SK-N-MC (cell line): ENCODE measurements at regions not wholly inside any gene's neighbourhood (a gene's known extent, or its start where the extent isn't known, plus 50 kb on each side); places are given as distances from the start of the nearest gene placed in this dataset.

Experiments
- EZH2 ChIP-seq: fragments of 200-600 bp; sonication (generic); IDR thresholded peaks from one replicate; pipeline ENCODE4 v1.6.1; 2017; ENCODE audit warnings: antibody characterized with exemption
- FOXP2 ChIP-seq: optimal IDR thresholded peaks from 2 replicates; pipeline ENCODE3; 2011; ENCODE audit warnings: mild to moderate bottlenecking, moderate library complexity; ENCODE audit not compliant: insufficient read depth; ENCODE audit errors: extremely low read length, control extremely low read depth
- POLR2AphosphoS5 ChIP-seq: IDR thresholded peaks from 2 replicates; pipeline ENCODE4 v1.6.1; 2012; ENCODE audit warnings: mild to moderate bottlenecking, low read depth, low read length, borderline replicate concordance

DNA sequence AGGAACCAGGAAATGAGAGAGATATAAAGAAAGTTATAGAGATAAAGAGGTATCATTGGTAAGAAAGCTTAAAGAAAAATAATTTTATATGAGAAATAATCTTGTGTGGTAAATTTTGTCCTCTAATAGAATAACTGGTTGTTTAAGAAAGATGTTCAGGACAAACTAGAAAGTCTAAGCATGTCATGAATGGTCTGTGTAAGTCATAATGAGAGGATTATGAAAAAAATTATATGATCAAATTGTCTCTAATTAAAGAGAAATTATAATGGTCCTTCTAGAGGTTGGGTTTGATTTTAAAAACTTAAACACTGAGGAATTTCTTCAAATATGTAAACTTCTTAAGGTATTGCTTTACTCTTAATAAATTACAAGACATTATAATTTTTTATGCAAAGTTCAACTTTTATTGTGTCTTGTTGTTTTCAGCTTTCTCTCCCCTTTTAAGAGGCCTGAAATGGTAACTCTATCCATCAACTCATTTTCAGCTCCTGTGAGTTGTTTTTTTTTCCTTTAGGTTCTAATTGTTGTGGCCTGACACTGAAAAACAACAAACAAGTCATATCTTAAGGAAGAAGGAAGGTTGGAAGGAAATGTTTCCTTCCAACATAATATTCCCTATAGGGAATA is 88.2 kb upstream of the CNOT2 start:
- TF ChIP-seq POLR2AphosphoS5: no peak
- no peak for TF ChIP-seq EZH2
- TF ChIP-seq FOXP2: no peak
